ENCODE measurements at regions not wholly inside any gene's neighbourhood (a gene's known extent, or its start where the extent isn't known, plus 50 kb on each side); places are given as distances from the start of the nearest gene placed in this dataset.
"Not testable (repeated sequence)": the region's sequence is repeated elsewhere in the genome, so short reads cannot be mapped to it uniquely, and the experiment has no call there.

DNA sequence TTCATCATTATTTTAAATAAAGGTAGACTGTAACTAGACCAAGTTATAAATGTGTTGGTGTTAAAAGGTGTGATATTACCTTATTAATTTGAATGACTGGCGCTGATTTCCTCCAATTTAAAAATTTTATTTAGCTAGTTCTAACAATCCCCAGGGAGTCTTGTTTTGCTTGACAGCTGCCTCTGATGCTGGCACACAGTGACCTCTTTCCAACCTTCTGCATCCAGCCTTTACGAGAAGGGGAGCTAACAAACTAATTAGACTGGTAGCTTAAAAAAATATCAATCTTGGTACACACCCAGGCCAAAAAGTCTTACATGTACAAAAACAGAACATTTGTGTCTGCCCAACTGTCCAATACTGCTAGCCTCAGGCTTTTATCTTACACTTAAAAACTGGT is 51.8 kb upstream of the ENPEP start:
- H3K9me3 ChIP-seq (ENCODE audit: control insufficient read depth, low read depth, low read length) = no peaks in the 10 kb centered on the region
- no peaks in the 10 kb centered on the region for H3K36me3 ChIP-seq (ENCODE audit: control insufficient read depth, insufficient read depth, low read length)
- H3K4me1 ChIP-seq (ENCODE audit: control insufficient read depth, insufficient read depth, low read length) = peaks cover 4% of the 10 kb centered on the region
- no peaks in the 10 kb centered on the region for H3K27me3 ChIP-seq (ENCODE audit: control insufficient read depth, insufficient read depth, low read length)
- no peak for DNase-seq
- WGBS (ENCODE audit: insufficient coverage, low lambda C conversion rate) = no CpG with 5 or more reads among the region's 2 CpGs
- H3K27ac ChIP-seq (ENCODE audit: low read length) = peak overlapping the region; percentile 16
- no peak overlapping the region for H3K4me3 ChIP-seq (ENCODE audit: low read length)

DNA sequence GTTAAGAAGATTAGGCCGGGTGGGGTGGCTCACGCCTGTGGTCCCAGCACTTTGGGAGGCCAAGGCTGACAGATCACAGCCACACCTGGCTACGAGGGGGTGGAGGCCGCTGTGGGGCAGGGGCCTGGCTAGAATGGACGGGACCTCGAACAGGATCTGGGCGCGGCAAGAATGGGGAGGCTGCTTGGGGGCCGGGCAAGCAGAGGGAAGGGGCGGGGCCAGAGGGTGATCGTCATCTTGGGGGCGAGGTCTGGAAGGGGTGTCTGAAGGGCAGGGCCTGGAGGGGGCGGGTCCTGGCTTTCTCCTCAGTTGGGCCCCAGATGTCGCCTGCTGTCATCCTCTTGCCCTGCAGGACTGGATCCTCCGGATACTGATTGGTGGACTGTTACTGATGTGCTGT is 57.3 kb upstream of the ENPEP start:
- DNase-seq = no peak
- H3K4me1 ChIP-seq (ENCODE audit: control insufficient read depth, insufficient read depth, low read length) = no peaks in the 10 kb centered on the region
- H3K27me3 ChIP-seq (ENCODE audit: control insufficient read depth, insufficient read depth, low read length) = no peaks in the 10 kb centered on the region
- H3K27ac ChIP-seq (ENCODE audit: low read length) = no peak overlapping the region
- no peak overlapping the region for H3K4me3 ChIP-seq (ENCODE audit: low read length)
- WGBS (ENCODE audit: insufficient coverage, low lambda C conversion rate) = no CpG with 5 or more reads among the region's 15 CpGs
- H3K36me3 ChIP-seq (ENCODE audit: control insufficient read depth, insufficient read depth, low read length) = no peaks in the 10 kb centered on the region
- peaks cover 3% of the 10 kb centered on the region for H3K9me3 ChIP-seq (ENCODE audit: control insufficient read depth, low read depth, low read length)

DNA sequence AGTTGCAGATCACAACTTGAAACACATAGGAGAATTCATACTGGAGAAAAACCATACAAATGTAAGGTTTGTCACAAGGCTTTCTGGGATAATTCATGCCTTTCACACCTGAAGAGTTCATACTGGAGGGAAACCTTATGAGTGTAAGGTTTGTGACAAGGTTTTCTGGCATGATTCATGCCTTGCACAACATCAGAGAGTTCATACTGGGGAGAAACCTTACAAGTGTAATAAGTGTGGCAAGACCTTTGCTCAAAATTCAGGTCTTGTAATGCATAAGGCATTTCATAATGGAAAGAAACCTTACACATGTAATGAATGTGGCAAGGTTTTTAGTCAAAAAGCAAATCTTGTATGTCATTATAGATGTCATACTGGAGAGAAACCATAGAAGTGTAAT is 58.8 kb upstream of the ENPEP start:
- no peaks in the 10 kb centered on the region for H3K27me3 ChIP-seq (ENCODE audit: control insufficient read depth, insufficient read depth, low read length)
- peaks cover 6% of the 10 kb centered on the region for H3K4me1 ChIP-seq (ENCODE audit: control insufficient read depth, insufficient read depth, low read length)
- H3K27ac ChIP-seq (ENCODE audit: low read length) = peak overlapping the region; percentile 73
- H3K4me3 ChIP-seq (ENCODE audit: low read length) = no peak overlapping the region
- DNase-seq = peak; percentile 69 to 81
- H3K9me3 ChIP-seq (ENCODE audit: control insufficient read depth, low read depth, low read length) = peaks cover 3% of the 10 kb centered on the region
- no peaks in the 10 kb centered on the region for H3K36me3 ChIP-seq (ENCODE audit: control insufficient read depth, insufficient read depth, low read length)

DNA sequence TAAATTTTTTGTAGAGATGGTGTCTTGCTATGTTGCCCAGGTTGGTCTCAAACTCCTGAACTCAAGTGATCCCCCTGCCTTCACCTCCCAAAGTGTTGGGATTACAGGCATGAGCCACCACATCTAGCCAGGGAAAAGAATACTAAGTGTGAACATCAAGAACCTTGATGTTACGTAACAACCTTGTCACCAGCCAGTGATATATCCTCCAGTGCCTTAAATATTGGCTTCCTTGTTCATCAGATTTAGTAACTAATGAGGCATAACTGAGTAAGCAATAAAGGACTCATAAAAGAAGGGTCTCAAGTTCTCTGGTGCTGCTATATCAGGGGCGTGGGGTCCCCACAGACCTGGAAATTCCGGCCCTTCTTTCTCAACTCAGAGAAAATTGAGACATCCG is 60.5 kb upstream of the ENPEP start:
- DNase-seq = no peak
- Histone ChIP-seq H3K36me3 (ENCODE audit: control insufficient read depth, insufficient read depth, low read length) (no peaks in the 10 kb centered on the region), H3K27me3 (ENCODE audit: control insufficient read depth, insufficient read depth, low read length) (no peaks in the 10 kb centered on the region), H3K4me1 (ENCODE audit: control insufficient read depth, insufficient read depth, low read length) (peaks cover 6% of the 10 kb centered on the region), H3K9me3 (ENCODE audit: control insufficient read depth, low read depth, low read length) (peaks cover 3% of the 10 kb centered on the region), H3K27ac (ENCODE audit: low read length) (no peak overlapping the region), H3K4me3 (ENCODE audit: low read length) (no peak overlapping the region)
- WGBS (ENCODE audit: insufficient coverage, low lambda C conversion rate) = no CpG with 5 or more reads among the region's 4 CpGs

DNA sequence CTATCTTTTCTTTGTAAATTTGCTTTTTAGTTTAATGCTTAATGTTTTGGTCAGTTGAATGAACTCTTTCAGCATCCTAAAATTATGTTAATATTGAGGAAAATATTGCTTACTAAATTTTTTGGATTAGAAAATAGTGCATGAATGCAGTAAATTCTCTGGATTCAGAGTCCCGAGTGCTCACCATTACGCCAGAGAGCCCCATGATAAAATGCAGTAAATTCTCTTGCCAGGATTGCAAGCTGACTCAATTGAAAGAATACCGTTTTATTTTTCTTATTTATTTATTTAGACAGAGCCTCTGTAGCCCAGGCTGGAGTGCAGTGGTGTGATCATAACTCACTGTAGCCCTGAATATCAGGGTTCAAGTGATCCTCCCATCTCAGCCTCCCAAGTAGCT is 60.9 kb upstream of the ENPEP start:
- no peak overlapping the region for H3K4me3 ChIP-seq (ENCODE audit: low read length)
- peaks cover 6% of the 10 kb centered on the region for H3K4me1 ChIP-seq (ENCODE audit: control insufficient read depth, insufficient read depth, low read length)
- no peak for DNase-seq
- no peak overlapping the region for H3K27ac ChIP-seq (ENCODE audit: low read length)
- H3K9me3 ChIP-seq (ENCODE audit: control insufficient read depth, low read depth, low read length) = peaks cover 3% of the 10 kb centered on the region
- WGBS (ENCODE audit: insufficient coverage, low lambda C conversion rate) = 100% methylated on average over 2 of the region's 3 CpGs
- no peaks in the 10 kb centered on the region for H3K27me3 ChIP-seq (ENCODE audit: control insufficient read depth, insufficient read depth, low read length)
- H3K36me3 ChIP-seq (ENCODE audit: control insufficient read depth, insufficient read depth, low read length) = no peaks in the 10 kb centered on the region

DNA sequence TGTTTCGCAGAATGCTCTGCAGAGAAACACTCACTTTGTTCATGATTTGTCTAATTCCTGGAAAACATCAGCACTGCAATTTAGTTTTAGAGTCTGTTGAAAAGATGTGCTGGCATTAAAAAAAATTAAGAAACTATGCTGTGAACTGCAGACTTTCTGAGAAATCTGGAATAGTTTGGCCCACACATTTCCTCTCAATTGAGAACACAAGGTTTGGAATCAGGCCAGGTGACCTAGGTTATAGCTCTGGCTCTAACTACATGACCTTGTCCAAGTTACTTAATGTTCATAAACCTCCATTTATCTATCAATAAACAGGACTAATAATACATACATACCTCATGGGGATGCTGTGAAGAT is 61.4 kb upstream of the ENPEP start:
- Histone ChIP-seq H3K4me3 (ENCODE audit: low read length) (no peak overlapping the region), H3K27me3 (ENCODE audit: control insufficient read depth, insufficient read depth, low read length) (no peaks in the 10 kb centered on the region), H3K4me1 (ENCODE audit: control insufficient read depth, insufficient read depth, low read length) (peaks cover 6% of the 10 kb centered on the region), H3K36me3 (ENCODE audit: control insufficient read depth, insufficient read depth, low read length) (no peaks in the 10 kb centered on the region), H3K27ac (ENCODE audit: low read length) (no peak overlapping the region), H3K9me3 (ENCODE audit: control insufficient read depth, low read depth, low read length) (peaks cover 3% of the 10 kb centered on the region)
- no peak for DNase-seq
- no CpG with 5 or more reads among the region's 1 CpG for WGBS (ENCODE audit: insufficient coverage, low lambda C conversion rate)

DNA sequence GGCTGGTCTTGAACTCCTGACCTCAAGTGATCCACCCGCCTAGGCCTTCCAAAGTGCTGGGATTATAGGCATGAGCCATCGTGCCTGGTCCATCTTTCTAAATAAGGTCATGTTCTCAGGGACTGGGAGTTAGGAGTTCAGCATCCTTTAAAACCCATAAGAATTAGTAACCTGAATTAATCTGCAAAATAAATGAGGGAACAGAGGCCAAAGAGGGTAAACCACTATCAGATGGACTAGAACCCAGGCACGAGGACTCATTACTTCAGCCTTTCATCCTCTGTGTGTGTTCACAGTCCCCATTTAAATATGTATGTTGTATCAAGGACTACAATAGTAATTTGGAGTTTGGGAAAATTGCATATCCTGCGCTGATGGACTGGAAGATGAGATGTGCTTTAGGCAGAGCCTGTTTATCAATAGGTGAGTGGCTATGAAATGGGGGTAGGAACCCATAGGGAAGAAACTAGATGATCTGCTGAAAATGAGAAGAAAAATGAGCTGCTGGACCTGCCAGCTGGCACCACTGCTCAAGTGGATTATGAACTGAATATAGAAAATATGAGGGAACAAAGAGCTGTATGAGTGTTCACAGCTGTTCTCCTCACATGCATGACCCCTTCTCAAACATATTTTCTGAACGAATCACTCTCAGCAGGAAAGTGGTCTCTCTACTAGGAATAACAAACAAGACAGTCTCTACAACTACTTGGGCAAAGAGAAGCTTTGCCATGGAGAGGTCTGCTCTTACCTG is 62.0 kb upstream of the ENPEP start:
- 100% methylated on average over 1 of the region's 5 CpGs for WGBS (ENCODE audit: insufficient coverage, low lambda C conversion rate)
- not testable (repeated sequence) for H3K36me3 ChIP-seq (ENCODE audit: control insufficient read depth, insufficient read depth, low read length); H3K27ac ChIP-seq (ENCODE audit: low read length); H3K4me1 ChIP-seq (ENCODE audit: control insufficient read depth, insufficient read depth, low read length); H3K27me3 ChIP-seq (ENCODE audit: control insufficient read depth, insufficient read depth, low read length); H3K4me3 ChIP-seq (ENCODE audit: low read length); DNase-seq; H3K9me3 ChIP-seq (ENCODE audit: control insufficient read depth, low read depth, low read length)

DNA sequence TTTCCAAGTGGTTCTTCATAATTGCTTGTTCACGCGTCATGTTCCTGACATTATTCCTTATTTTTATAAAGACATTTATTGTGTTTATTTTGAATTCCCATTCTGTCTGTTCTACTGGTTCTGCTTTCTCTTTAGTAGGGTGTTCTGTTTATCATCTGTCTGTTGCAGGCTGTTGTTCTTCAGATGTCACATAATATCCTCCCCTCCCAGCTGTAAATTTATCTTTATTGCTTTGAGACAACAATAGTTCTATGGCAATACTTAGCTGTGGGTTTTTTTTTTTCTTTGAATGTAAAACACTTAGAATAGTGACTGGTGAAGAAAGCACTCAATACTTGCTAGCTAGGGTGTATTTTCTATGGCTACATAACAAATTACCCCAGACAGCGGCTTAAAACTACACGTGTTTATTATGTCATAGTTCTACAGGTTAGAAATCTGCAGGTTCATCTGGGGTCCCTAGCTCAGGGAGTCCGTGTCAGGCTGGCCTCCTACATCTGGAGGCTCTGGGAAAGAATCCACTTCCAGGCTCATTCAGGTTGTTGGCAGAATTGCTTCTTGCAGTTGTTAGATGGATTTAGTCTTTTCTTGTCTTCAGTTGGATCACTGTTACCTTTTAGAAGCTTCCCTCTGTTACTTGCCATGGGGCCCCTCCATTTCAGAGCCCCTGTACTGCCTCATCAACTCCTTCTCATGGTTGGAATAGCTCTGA is 63.4 kb upstream of the ENPEP start:
- 76% methylated on average over 2 of the region's 5 CpGs for WGBS (ENCODE audit: insufficient coverage, low lambda C conversion rate)
- no peaks in the 10 kb centered on the region for H3K9me3 ChIP-seq (ENCODE audit: control insufficient read depth, low read depth, low read length)
- H3K4me1 ChIP-seq (ENCODE audit: control insufficient read depth, insufficient read depth, low read length) = peaks cover 6% of the 10 kb centered on the region
- H3K4me3 ChIP-seq (ENCODE audit: low read length) = no peak overlapping the region
- peak in 1 of 2 donors; percentile 49 for DNase-seq
- H3K27me3 ChIP-seq (ENCODE audit: control insufficient read depth, insufficient read depth, low read length) = no peaks in the 10 kb centered on the region
- H3K27ac ChIP-seq (ENCODE audit: low read length) = peak overlapping the region; percentile 32
- H3K36me3 ChIP-seq (ENCODE audit: control insufficient read depth, insufficient read depth, low read length) = no peaks in the 10 kb centered on the region

DNA sequence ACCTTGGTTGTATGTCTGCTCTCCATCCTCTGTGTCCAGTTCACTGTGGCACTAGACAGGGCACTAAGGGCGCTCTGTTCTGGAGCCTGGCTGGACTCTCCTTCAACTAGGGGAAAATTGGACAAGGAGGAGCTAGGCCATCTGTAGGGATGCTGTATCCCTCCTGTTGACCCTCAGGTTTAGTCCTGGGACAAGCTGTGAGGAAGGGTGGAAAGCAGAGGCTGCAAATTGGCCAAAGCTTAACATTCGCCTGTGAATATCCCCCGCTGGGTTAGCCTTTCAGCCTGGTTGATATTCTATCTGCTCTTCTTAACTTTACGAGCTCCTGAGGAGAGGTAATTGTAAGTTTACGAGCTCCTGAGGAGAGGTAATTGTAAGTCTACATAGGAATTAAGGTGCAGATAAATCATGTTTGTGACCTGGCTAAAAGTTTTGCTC is 64.4 kb upstream of the ENPEP start:
- H3K27ac ChIP-seq (ENCODE audit: low read length) = no peak overlapping the region
- H3K4me1 ChIP-seq (ENCODE audit: control insufficient read depth, insufficient read depth, low read length) = peaks cover 6% of the 10 kb centered on the region
- no peak overlapping the region for H3K4me3 ChIP-seq (ENCODE audit: low read length)
- H3K9me3 ChIP-seq (ENCODE audit: control insufficient read depth, low read depth, low read length) = no peaks in the 10 kb centered on the region
- no peaks in the 10 kb centered on the region for H3K36me3 ChIP-seq (ENCODE audit: control insufficient read depth, insufficient read depth, low read length)
- no peaks in the 10 kb centered on the region for H3K27me3 ChIP-seq (ENCODE audit: control insufficient read depth, insufficient read depth, low read length)
- DNase-seq = no peak
- WGBS (ENCODE audit: insufficient coverage, low lambda C conversion rate) = no CpG with 5 or more reads among the region's 5 CpGs

DNA sequence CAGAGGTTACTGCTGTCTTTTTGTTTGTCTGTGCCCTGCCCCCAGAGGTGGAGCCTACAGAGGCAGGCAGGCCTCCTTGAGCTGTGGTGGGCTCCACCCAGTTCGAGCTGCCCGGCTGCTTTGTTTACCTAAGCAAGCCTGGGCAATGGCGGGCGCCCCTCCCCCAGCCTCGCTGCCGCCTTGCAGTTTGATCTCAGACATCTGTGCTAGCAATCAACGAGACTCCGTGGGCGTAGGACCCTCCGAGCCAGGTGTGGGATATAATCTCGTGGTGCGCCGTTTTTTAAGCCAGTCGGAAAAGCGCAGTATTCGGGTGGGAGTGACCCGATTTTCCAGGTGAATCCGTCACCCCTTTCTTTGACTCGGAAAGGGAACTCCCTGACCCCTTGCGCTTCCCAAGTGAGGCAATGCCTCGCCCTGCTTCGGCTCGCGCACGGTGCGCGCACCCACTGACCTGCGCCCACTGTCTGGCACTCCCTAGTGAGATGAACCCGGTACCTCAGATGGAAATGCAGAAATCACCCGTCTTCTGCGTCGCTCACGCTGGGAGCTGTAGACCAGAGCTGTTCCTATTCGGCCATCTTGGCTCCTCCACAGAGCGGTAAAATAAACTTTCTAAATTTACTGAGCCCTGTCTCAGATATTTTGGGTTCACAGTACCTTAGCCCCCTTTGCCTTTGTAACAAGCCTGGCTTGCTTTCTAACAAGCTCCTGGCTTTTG is 64.9 kb upstream of the ENPEP start:
- H3K36me3 ChIP-seq (ENCODE audit: control insufficient read depth, insufficient read depth, low read length); H3K4me3 ChIP-seq (ENCODE audit: low read length); DNase-seq; H3K27ac ChIP-seq (ENCODE audit: low read length); H3K4me1 ChIP-seq (ENCODE audit: control insufficient read depth, insufficient read depth, low read length); H3K9me3 ChIP-seq (ENCODE audit: control insufficient read depth, low read depth, low read length); H3K27me3 ChIP-seq (ENCODE audit: control insufficient read depth, insufficient read depth, low read length): not testable (repeated sequence)
- no CpG with 5 or more reads among the region's 35 CpGs for WGBS (ENCODE audit: insufficient coverage, low lambda C conversion rate)

Data from large intestine (tissue), 3 donors.